Sigmoid colon (tissue), 6 donors: ENCODE measurements at regions not wholly inside any gene's neighbourhood (a gene's known extent, or its start where the extent isn't known, plus 50 kb on each side); places are given as distances from the start of the nearest gene placed in this dataset.

Source experiments
- DNase-seq: peaks from one replicate; pipeline ENCODE4 v3.0.0-alpha.2; 2019
- H3K27ac ChIP-seq, 4 donors: fragments of 200-600 bp; sonication (generic); one replicate each; pipeline ENCODE4 v1.5.1; 2016 to 2019; ENCODE audit warnings: mild to moderate bottlenecking in 1 of 4
- H3K27me3 ChIP-seq, 3 donors: fragments of 200-600 bp; sonication (generic); one replicate each; pipeline ENCODE4 v1.5.1; 2019; ENCODE audit warnings: mild to moderate bottlenecking in 1 of 3
- H3K36me3 ChIP-seq, 4 donors: fragments of 200-600 bp; sonication (generic); one replicate each; pipeline ENCODE4 v1.5.1; 2016 to 2019
- H3K4me1 ChIP-seq, 4 donors: fragments of 200-600 bp; sonication (generic); one replicate each; pipeline ENCODE4 v1.5.1; 2017 to 2019
- H3K4me3 ChIP-seq, 4 donors: fragments of 200-600 bp; sonication (generic); one replicate each; pipeline ENCODE4 v1.5.1; 2017 to 2019; ENCODE audit warnings: mild to moderate bottlenecking in 2 of 4, moderate library complexity in 1 of 4
- H3K9me3 ChIP-seq, 4 donors: fragments of 200-600 bp in 3 of 4; sonication (generic) in 3 of 4; one replicate each; pipeline versions ENCODE4 v1.5.1 to v1.6.1; 2013 to 2019
- EP300 ChIP-seq, 4 donors: sonication (generic); formaldehyde crosslinking; IDR thresholded peaks; one replicate each; pipeline ENCODE4 v1.6.1; 2017; ENCODE audit warnings: antibody characterized with exemption in 4 of 4
- POLR2A ChIP-seq, 2 donors: fragments of 450-650 bp; IDR thresholded peaks; one replicate each; pipeline ENCODE4 v1.6.1; 2016; ENCODE audit warnings: antibody characterized with exemption in 2 of 2, mild to moderate bottlenecking in 2 of 2, moderate library complexity in 2 of 2
- POLR2AphosphoS5 ChIP-seq, 4 donors: sonication (generic); formaldehyde crosslinking; IDR thresholded peaks; one replicate each; pipeline ENCODE4 v1.6.1; 2017; ENCODE audit warnings: antibody characterized with exemption in 4 of 4
- WGBS, 2 donors: extraction: QIAGEN DNeasy Blood & Tissue Kit; methylation state at CpG; one replicate each; pipeline ENCODE4 v1.1.7; 2013; 5-methylcytosine and 5-hydroxymethylcytosine counted together
- intact Hi-C: fragments of 100-400 bp; cut with DNase I; formaldehyde crosslinking; loops from one replicate; pipeline ENCODE4 v1.15.1; 2023
- TF ChIP-seq, protein P1 (sequence below), 4 experiments: fragments of 450-650 bp in 3 of 4; fragments of 200-600 bp in 1 of 4; IDR thresholded peaks; one replicate each; pipeline ENCODE4 v1.5.1; 2016 to 2019; ENCODE audit warnings: antibody characterized with exemption in 4 of 4, mild to moderate bottlenecking in 3 of 4, moderate library complexity in 2 of 4
- donor health status: healthy with polysubstance abuse.
- donor health status: healthy.

GRCh38 chr7:35891004-35891830 lies 90.4 kb downstream of the SEPTIN7 start:
- Histone ChIP-seq H3K9me3 (no peaks in the 10 kb centered on the region), H3K27me3 (no peaks in the 10 kb centered on the region), H3K4me1 (peaks cover 0 to 13% (median 3%) of the 10 kb centered on the region in 4 donors), H3K36me3 (peaks cover 0 to 22% (median 10%) of the 10 kb centered on the region in 4 donors), H3K27ac (no peak overlapping the region), H3K4me3 (no peak overlapping the region)
- 91 to 93% methylated on average over 3 of the region's 3 CpGs for WGBS, 2 donors
- TF ChIP-seq POLR2AphosphoS5 (IDR thresholded peaks at IDR 0.05) (no peak), POLR2A (IDR thresholded peaks at IDR 0.05) (no peak), EP300 (IDR thresholded peaks at IDR 0.05) (no peak)
- TF ChIP-seq, protein P1, sequence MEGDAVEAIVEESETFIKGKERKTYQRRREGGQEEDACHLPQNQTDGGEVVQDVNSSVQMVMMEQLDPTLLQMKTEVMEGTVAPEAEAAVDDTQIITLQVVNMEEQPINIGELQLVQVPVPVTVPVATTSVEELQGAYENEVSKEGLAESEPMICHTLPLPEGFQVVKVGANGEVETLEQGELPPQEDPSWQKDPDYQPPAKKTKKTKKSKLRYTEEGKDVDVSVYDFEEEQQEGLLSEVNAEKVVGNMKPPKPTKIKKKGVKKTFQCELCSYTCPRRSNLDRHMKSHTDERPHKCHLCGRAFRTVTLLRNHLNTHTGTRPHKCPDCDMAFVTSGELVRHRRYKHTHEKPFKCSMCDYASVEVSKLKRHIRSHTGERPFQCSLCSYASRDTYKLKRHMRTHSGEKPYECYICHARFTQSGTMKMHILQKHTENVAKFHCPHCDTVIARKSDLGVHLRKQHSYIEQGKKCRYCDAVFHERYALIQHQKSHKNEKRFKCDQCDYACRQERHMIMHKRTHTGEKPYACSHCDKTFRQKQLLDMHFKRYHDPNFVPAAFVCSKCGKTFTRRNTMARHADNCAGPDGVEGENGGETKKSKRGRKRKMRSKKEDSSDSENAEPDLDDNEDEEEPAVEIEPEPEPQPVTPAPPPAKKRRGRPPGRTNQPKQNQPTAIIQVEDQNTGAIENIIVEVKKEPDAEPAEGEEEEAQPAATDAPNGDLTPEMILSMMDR (IDR thresholded peaks at IDR 0.05): no peak
- intact Hi-C loops: no loop called here
- no peak for DNase-seq

- WGBS, 2 donors: 96 to 98% methylated on average over 1 of the region's 1 CpG
- peaks cover 0 to 7% (median 5%) of the 10 kb centered on the region in 4 donors for H3K36me3 ChIP-seq
- no peak for TF ChIP-seq POLR2AphosphoS5 (IDR thresholded peaks at IDR 0.05)
- no peak for TF ChIP-seq POLR2A (IDR thresholded peaks at IDR 0.05)
- TF ChIP-seq EP300 (IDR thresholded peaks at IDR 0.05): no peak
- TF ChIP-seq, protein P1 (IDR thresholded peaks at IDR 0.05): no peak
- H3K9me3 ChIP-seq: no peaks in the 10 kb centered on the region
- DNase-seq: no peak
- no peak overlapping the region for H3K4me3 ChIP-seq
- intact Hi-C loops: no loop called here
- H3K4me1 ChIP-seq: peaks cover 0 to 22% (median 6%) of the 10 kb centered on the region in 4 donors
- H3K27ac ChIP-seq: no peak overlapping the region
- no peaks in the 10 kb centered on the region for H3K27me3 ChIP-seq
Observed at GRCh38 chr7:35893649-35894048, 92.8 kb downstream of the SEPTIN7 start.

- WGBS, 2 donors: 100% methylated on average over 1 of the region's 1 CpG
- DNase-seq: no peak
- Histone ChIP-seq H3K4me1 (peaks cover 0 to 22% (median 6%) of the 10 kb centered on the region in 4 donors), H3K36me3 (peaks cover 0 to 16% (median 7%) of the 10 kb centered on the region in 4 donors), H3K27me3 (no peaks in the 10 kb centered on the region), H3K4me3 (no peak overlapping the region), H3K27ac (no peak overlapping the region), H3K9me3 (no peaks in the 10 kb centered on the region)
- intact Hi-C loops: no loop called here
- TF ChIP-seq, protein P1 (IDR thresholded peaks at IDR 0.05): no peak
- no peak for TF ChIP-seq EP300 (IDR thresholded peaks at IDR 0.05)
- no peak for TF ChIP-seq POLR2A (IDR thresholded peaks at IDR 0.05)
- TF ChIP-seq POLR2AphosphoS5 (IDR thresholded peaks at IDR 0.05): no peak
Observed at GRCh38 chr7:35894721-35895120, 93.9 kb downstream of the SEPTIN7 start.

DNA sequence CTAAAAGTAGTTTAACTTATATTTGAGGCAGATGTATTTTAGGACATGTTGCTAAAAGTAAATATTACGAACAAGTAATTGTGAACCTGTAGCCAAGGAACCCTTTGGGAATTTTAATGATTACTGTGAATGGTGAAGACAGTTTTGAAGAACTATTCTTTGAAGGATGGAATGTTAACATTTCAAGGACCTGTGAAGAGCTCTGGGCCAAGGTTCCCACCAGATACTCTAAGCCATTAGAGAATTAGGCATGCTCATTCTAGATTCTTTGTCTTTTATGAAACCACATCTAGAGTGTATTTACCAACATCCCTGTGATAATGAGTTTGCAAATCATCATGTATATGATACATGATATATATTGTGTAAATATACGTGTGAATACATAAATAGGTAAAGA lies 99.8 kb downstream of the SEPTIN7 start:
- DNase-seq: no peak
- Histone ChIP-seq H3K4me3 (no peak overlapping the region), H3K36me3 (peaks cover 6 to 58% (median 9%) of the 10 kb centered on the region in 4 donors), H3K9me3 (no peaks in the 10 kb centered on the region), H3K27ac (no peak overlapping the region), H3K27me3 (no peaks in the 10 kb centered on the region), H3K4me1 (peaks cover 0 to 12% (median 3%) of the 10 kb centered on the region in 4 donors)
- TF ChIP-seq POLR2AphosphoS5 (IDR thresholded peaks at IDR 0.05): no peak
- TF ChIP-seq POLR2A (IDR thresholded peaks at IDR 0.05): no peak
- TF ChIP-seq EP300 (IDR thresholded peaks at IDR 0.05): no peak
- TF ChIP-seq, protein P1 (IDR thresholded peaks at IDR 0.05): no peak
- 94 to 95% methylated on average over 2 of the region's 2 CpGs for WGBS, 2 donors
- intact Hi-C loops: no loop called here
